ENCODE measurements at regions not wholly inside any gene's neighbourhood (a gene's known extent, or its start where the extent isn't known, plus 50 kb on each side); places are given as distances from the start of the nearest gene placed in this dataset.
"Not testable (repeated sequence)": the region's sequence is repeated elsewhere in the genome, so short reads cannot be mapped to it uniquely, and the experiment has no call there.

- Mint-ChIP-seq H3K36me3 (no peaks in the 10 kb centered on the region), H3K27me3 (peaks cover 31% of the 10 kb centered on the region), H3K9me3 (peaks cover 6% of the 10 kb centered on the region), H3K27ac (no peak overlapping the region), H3K4me3 (no peak overlapping the region), H3K4me1 (peaks cover 4% of the 10 kb centered on the region)
- CTCF ChIA-PET, result no interaction called here
- DNase-seq, result no peak
Observed at GRCh38 chr7:155950898-155951553, 138.8 kb upstream of the SHH start.

- H3K4me3 Mint-ChIP-seq, result no peak overlapping the region
- peaks cover 9% of the 10 kb centered on the region for H3K9me3 Mint-ChIP-seq
- CTCF ChIA-PET, result no interaction called here
- peaks cover 35% of the 10 kb centered on the region for H3K27me3 Mint-ChIP-seq
- no peak overlapping the region for H3K27ac Mint-ChIP-seq
- H3K36me3 Mint-ChIP-seq, result no peaks in the 10 kb centered on the region
- DNase-seq, result no peak
- H3K4me1 Mint-ChIP-seq, result peaks cover 6% of the 10 kb centered on the region
Observed at GRCh38 chr7:155948845-155949244, 136.6 kb upstream of the SHH start.

- Mint-ChIP-seq H3K9me3 (peaks cover 9% of the 10 kb centered on the region), H3K36me3 (no peaks in the 10 kb centered on the region), H3K4me3 (no peak overlapping the region), H3K27me3 (peaks cover 33% of the 10 kb centered on the region), H3K27ac (no peak overlapping the region), H3K4me1 (peaks cover 10% of the 10 kb centered on the region)
- no peak for DNase-seq
- CTCF ChIA-PET, result no interaction called here
Observed at GRCh38 chr7:155948423-155948822, 136.2 kb upstream of the SHH start.

GRCh38 chr7:155947051-155947450 is 134.8 kb upstream of the SHH start:
- no peak overlapping the region for H3K4me3 Mint-ChIP-seq
- H3K9me3 Mint-ChIP-seq, result peaks cover 9% of the 10 kb centered on the region
- peaks cover 29% of the 10 kb centered on the region for H3K27me3 Mint-ChIP-seq
- H3K27ac Mint-ChIP-seq, result no peak overlapping the region
- no peaks in the 10 kb centered on the region for H3K36me3 Mint-ChIP-seq
- CTCF ChIA-PET, result no interaction called here
- DNase-seq, result no peak
- H3K4me1 Mint-ChIP-seq, result peaks cover 19% of the 10 kb centered on the region

GRCh38 chr7:155945670-155946325 is 133.5 kb upstream of the SHH start:
- CTCF ChIA-PET, result no interaction called here
- peaks cover 9% of the 10 kb centered on the region for H3K9me3 Mint-ChIP-seq
- H3K36me3 Mint-ChIP-seq, result no peaks in the 10 kb centered on the region
- peaks cover 36% of the 10 kb centered on the region for H3K27me3 Mint-ChIP-seq
- H3K4me1 Mint-ChIP-seq, result peaks cover 21% of the 10 kb centered on the region
- no peak for DNase-seq
- no peak overlapping the region for H3K27ac Mint-ChIP-seq
- H3K4me3 Mint-ChIP-seq, result no peak overlapping the region

GRCh38 chr7:155944901-155945300 is 132.6 kb upstream of the SHH start:
- Mint-ChIP-seq H3K27ac (no peak overlapping the region), H3K27me3 (peaks cover 37% of the 10 kb centered on the region), H3K4me3 (no peak overlapping the region), H3K36me3 (no peaks in the 10 kb centered on the region), H3K4me1 (peaks cover 21% of the 10 kb centered on the region), H3K9me3 (peaks cover 10% of the 10 kb centered on the region)
- CTCF ChIA-PET, result no interaction called here
- DNase-seq, result no peak

- H3K9me3 Mint-ChIP-seq, result peaks cover 12% of the 10 kb centered on the region
- H3K4me3 Mint-ChIP-seq, result no peak overlapping the region
- peaks cover 21% of the 10 kb centered on the region for H3K4me1 Mint-ChIP-seq
- peaks cover 30% of the 10 kb centered on the region for H3K27me3 Mint-ChIP-seq
- no peaks in the 10 kb centered on the region for H3K36me3 Mint-ChIP-seq
- H3K27ac Mint-ChIP-seq, result peak overlapping the region; percentile 40
- CTCF ChIA-PET, result no interaction called here
- DNase-seq, result no peak
Observed at GRCh38 chr7:155943251-155943899, 131.1 kb upstream of the SHH start.

- DNase-seq, result no peak
- H3K36me3 Mint-ChIP-seq, result no peaks in the 10 kb centered on the region
- CTCF ChIA-PET, result no interaction called here
- peaks cover 28% of the 10 kb centered on the region for H3K27me3 Mint-ChIP-seq
- H3K27ac Mint-ChIP-seq, result no peak overlapping the region
- H3K9me3 Mint-ChIP-seq, result peaks cover 12% of the 10 kb centered on the region
- H3K4me3 Mint-ChIP-seq, result no peak overlapping the region
- H3K4me1 Mint-ChIP-seq, result peaks cover 21% of the 10 kb centered on the region
Observed at GRCh38 chr7:155942226-155942950, 130.1 kb upstream of the SHH start.

- Mint-ChIP-seq H3K4me3 (no peak overlapping the region), H3K9me3 (peaks cover 12% of the 10 kb centered on the region), H3K27me3 (peaks cover 23% of the 10 kb centered on the region), H3K27ac (no peak overlapping the region), H3K4me1 (peaks cover 18% of the 10 kb centered on the region), H3K36me3 (no peaks in the 10 kb centered on the region)
- CTCF ChIA-PET, result interaction anchor here (0.6 kb wide), 1 partner anchor 531 kb away, joined by 3 read pairs; no protein-coding TSS in a partner anchor
- DNase-seq, result no peak
Observed at GRCh38 chr7:155941688-155942087, 129.4 kb upstream of the SHH start.

GRCh38 chr7:155939350-155939749 is 127.1 kb upstream of the SHH start:
- Mint-ChIP-seq H3K27ac (no peak overlapping the region), H3K27me3 (peaks cover 18% of the 10 kb centered on the region), H3K4me1 (peaks cover 18% of the 10 kb centered on the region), H3K9me3 (peaks cover 4% of the 10 kb centered on the region), H3K36me3 (no peaks in the 10 kb centered on the region), H3K4me3 (no peak overlapping the region)
- no peak for DNase-seq
- CTCF ChIA-PET, result no interaction called here

GRCh38 chr7:155938129-155938528 is 125.9 kb upstream of the SHH start:
- Mint-ChIP-seq H3K9me3 (peaks cover 10% of the 10 kb centered on the region), H3K27me3 (peaks cover 18% of the 10 kb centered on the region), H3K36me3 (no peaks in the 10 kb centered on the region), H3K4me3 (no peak overlapping the region), H3K27ac (no peak overlapping the region), H3K4me1 (peaks cover 8% of the 10 kb centered on the region)
- CTCF ChIA-PET, result no interaction called here
- no peak for DNase-seq

- no peaks in the 10 kb centered on the region for H3K4me1 Mint-ChIP-seq
Observed at GRCh38 chr7:155935726-155936125, 123.5 kb upstream of the SHH start.

GRCh38 chr7:155935005-155935557 is 122.8 kb upstream of the SHH start:
- Mint-ChIP-seq H3K9me3 (peaks cover 15% of the 10 kb centered on the region), H3K36me3 (no peaks in the 10 kb centered on the region), H3K27me3 (peaks cover 13% of the 10 kb centered on the region), H3K4me3 (no peak overlapping the region), H3K4me1 (no peaks in the 10 kb centered on the region), H3K27ac (no peak overlapping the region)
- no peak for DNase-seq
- CTCF ChIA-PET, result no interaction called here

More at GRCh38 chr7:155935726-155936125, 123.5 kb upstream of the SHH start:
- Mint-ChIP-seq H3K9me3 (peaks cover 16% of the 10 kb centered on the region), H3K27ac (no peak overlapping the region), H3K36me3 (no peaks in the 10 kb centered on the region), H3K27me3 (peaks cover 11% of the 10 kb centered on the region), H3K4me3 (no peak overlapping the region)
- no peak for DNase-seq
- CTCF ChIA-PET, result no interaction called here

GRCh38 chr7:155932324-155932723 is 120.1 kb upstream of the SHH start:
- H3K4me1 Mint-ChIP-seq, H3K4me3 Mint-ChIP-seq, H3K27ac Mint-ChIP-seq, H3K36me3 Mint-ChIP-seq, DNase-seq, CTCF ChIA-PET: not testable (repeated sequence)
- Mint-ChIP-seq H3K9me3 (peaks cover 15% of the 10 kb centered on the region), H3K27me3 (peaks cover 13% of the 10 kb centered on the region)

Data from activated naive CD4-positive, alpha-beta T cell treated with anti-CD3 and anti-CD28 coated beads, Interleukin-2, amount 10 ng/mL, durations not matched to agents 7 days and 5 days (primary cell).